NCI-H146 (cell line): ENCODE measurements at regions not wholly inside any gene's neighbourhood (a gene's known extent, or its start where the extent isn't known, plus 50 kb on each side); places are given as distances from the start of the nearest gene placed in this dataset.
"Not testable (repeated sequence)": the region's sequence is repeated elsewhere in the genome, so short reads cannot be mapped to it uniquely, and the experiment has no call there.

Experiments
- DNase-seq: peaks from one replicate; lab custom pipeline; 2025; lab: John Stamatoyannopoulos, UW

- no peak for DNase-seq
Measured at GRCh38 chrX:25503826-25504225, 488.1 kb upstream of the ARX start.

GRCh38 chrX:25507801-25508200 lies 492.0 kb upstream of the ARX start:
- no peak for DNase-seq

GRCh38 chrX:25519258-25519657 lies 503.5 kb upstream of the ARX start:
- no peak for DNase-seq

- DNase-seq, result not testable (repeated sequence)
Measured at GRCh38 chrX:25522443-25523010, 506.8 kb upstream of the ARX start.

- peak; percentile 26 for DNase-seq
Measured at GRCh38 chrX:25523574-25524540, 508.1 kb upstream of the ARX start.

- DNase-seq, result no peak
Measured at GRCh38 chrX:25527156-25527555, 511.4 kb upstream of the ARX start.

- no peak for DNase-seq
Measured at GRCh38 chrX:25527596-25527995, 511.8 kb upstream of the ARX start.

- DNase-seq, result no peak
Measured at GRCh38 chrX:25531096-25531495, 515.3 kb upstream of the ARX start.

- no peak for DNase-seq
Measured at GRCh38 chrX:25534091-25534490, 518.3 kb upstream of the ARX start.

GRCh38 chrX:25536307-25536970 lies 520.7 kb upstream of the ARX start:
- DNase-seq, result peak; percentile 62

- no peak for DNase-seq
Measured at GRCh38 chrX:25537699-25538098, 521.9 kb upstream of the ARX start.

- DNase-seq, result no peak
Measured at GRCh38 chrX:25544641-25545040, 528.9 kb upstream of the ARX start.

- DNase-seq, result no peak
Measured at GRCh38 chrX:25548811-25549210, 533.0 kb upstream of the ARX start.

- no peak for DNase-seq
Measured at GRCh38 chrX:25555521-25555920, 539.8 kb upstream of the ARX start.

- DNase-seq, result no peak
Measured at GRCh38 chrX:25558137-25558536, 542.4 kb upstream of the ARX start.

GRCh38 chrX:25561190-25561589 lies 545.4 kb upstream of the ARX start:
- no peak for DNase-seq

GRCh38 chrX:25573631-25574030 lies 557.9 kb upstream of the ARX start:
- DNase-seq, result no peak

- no peak for DNase-seq
Measured at GRCh38 chrX:25596921-25597320, 541.2 kb upstream of the MAGEB18 start.

- DNase-seq, result no peak
Measured at GRCh38 chrX:25597551-25597950, 540.6 kb upstream of the MAGEB18 start.

- no peak for DNase-seq
Measured at GRCh38 chrX:25599061-25599460, 539.1 kb upstream of the MAGEB18 start.

GRCh38 chrX:25600776-25601175 lies 537.4 kb upstream of the MAGEB18 start:
- DNase-seq, result no peak

GRCh38 chrX:25601323-25601722 lies 536.8 kb upstream of the MAGEB18 start:
- DNase-seq, result no peak

- no peak for DNase-seq
Measured at GRCh38 chrX:25618248-25618647, 519.9 kb upstream of the MAGEB18 start.
